ENCODE measurements at regions not wholly inside any gene's neighbourhood (a gene's known extent, or its start where the extent isn't known, plus 50 kb on each side); places are given as distances from the start of the nearest gene placed in this dataset.

DNA sequence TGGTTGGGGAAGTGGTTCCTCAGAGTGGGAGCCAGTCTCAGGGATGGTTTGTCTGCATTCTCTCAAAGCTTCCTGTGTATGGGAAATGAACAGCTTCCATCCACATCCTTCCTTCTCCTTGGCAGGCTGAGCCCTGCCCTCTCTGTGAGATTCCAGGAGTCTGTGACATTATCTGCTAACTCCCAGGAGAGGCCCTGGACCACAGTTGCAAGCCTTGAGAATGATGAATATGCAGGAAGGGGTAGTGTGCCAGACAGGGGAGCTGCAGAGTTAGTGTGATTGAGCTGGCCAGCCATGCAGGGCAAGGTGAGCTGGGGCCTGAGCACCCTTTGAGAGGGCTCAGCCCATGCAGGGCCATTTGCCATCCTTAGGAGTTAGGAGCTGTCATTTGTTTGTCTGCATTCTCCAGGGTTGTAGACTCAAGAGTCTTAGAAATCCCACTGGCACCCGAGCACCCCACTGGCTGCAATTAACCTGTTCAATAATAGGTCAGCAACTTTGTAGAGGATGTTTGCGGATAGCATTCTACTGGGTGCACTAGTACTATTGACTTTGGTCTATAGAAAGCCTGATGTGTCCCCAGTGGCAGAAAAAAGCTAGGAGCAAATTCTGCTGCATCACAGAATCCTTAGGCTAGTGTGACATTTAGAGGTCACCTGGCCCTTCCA is 299.0 kb upstream of the CADM1 start:
- Histone ChIP-seq H3K4me1 (ENCODE audit: control insufficient read depth in 2 of 2, insufficient read depth in 2 of 2, low read length in 2 of 2) (no peaks in the 10 kb centered on the region), H3K27me3 (ENCODE audit: control insufficient read depth in 2 of 2, insufficient read depth in 1 of 2, low read length in 1 of 2) (no peaks in the 10 kb centered on the region), H3K27ac (ENCODE audit: low read depth in 1 of 2, low read length in 1 of 2) (no peak overlapping the region), H3K4me3 (ENCODE audit: low read length in 2 of 2) (no peak overlapping the region), H3K36me3 (ENCODE audit: control insufficient read depth in 2 of 2, insufficient read depth in 2 of 2, low read length in 1 of 2) (no peaks in the 10 kb centered on the region), H3K9me3 (ENCODE audit: control insufficient read depth in 2 of 2, insufficient read depth in 1 of 2, low read length in 1 of 2) (no peaks in the 10 kb centered on the region)
- no peak for DNase-seq (ENCODE audit: low read depth in 6 of 9, low spot score in 9 of 9)
- WGBS: 92% methylated on average over 2 of the region's 2 CpGs

DNA sequence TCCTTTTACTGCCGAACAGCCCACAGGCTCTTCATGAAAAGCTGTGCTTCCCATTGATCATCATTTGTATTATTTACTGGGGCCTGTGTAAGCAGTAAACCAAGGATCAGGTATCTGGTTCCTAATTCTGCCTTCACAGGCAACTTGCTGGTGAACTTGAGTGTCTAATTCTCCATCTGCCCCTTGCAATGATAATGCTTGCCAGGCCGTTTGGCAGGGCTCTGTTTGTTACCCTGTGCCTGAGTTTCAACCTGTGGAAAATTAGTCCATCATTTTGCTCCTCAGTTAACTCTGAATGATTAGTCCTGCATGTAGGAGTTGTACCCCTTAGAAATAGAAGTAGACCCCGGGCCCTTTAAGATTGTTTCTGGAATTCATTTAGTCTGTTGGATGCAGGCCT is 298.4 kb upstream of the CADM1 start:
- H3K27ac ChIP-seq (ENCODE audit: low read depth in 1 of 2, low read length in 1 of 2): no peak overlapping the region
- no peak overlapping the region for H3K4me3 ChIP-seq (ENCODE audit: low read length in 2 of 2)
- 84% methylated on average over 3 of the region's 3 CpGs for WGBS
- DNase-seq (ENCODE audit: low read depth in 6 of 9, low spot score in 9 of 9): no peak
- no peaks in the 10 kb centered on the region for H3K36me3 ChIP-seq (ENCODE audit: control insufficient read depth in 2 of 2, insufficient read depth in 2 of 2, low read length in 1 of 2)
- no peaks in the 10 kb centered on the region for H3K27me3 ChIP-seq (ENCODE audit: control insufficient read depth in 2 of 2, insufficient read depth in 1 of 2, low read length in 1 of 2)
- H3K9me3 ChIP-seq (ENCODE audit: control insufficient read depth in 2 of 2, insufficient read depth in 1 of 2, low read length in 1 of 2): no peaks in the 10 kb centered on the region
- H3K4me1 ChIP-seq (ENCODE audit: control insufficient read depth in 2 of 2, insufficient read depth in 2 of 2, low read length in 2 of 2): no peaks in the 10 kb centered on the region

DNA sequence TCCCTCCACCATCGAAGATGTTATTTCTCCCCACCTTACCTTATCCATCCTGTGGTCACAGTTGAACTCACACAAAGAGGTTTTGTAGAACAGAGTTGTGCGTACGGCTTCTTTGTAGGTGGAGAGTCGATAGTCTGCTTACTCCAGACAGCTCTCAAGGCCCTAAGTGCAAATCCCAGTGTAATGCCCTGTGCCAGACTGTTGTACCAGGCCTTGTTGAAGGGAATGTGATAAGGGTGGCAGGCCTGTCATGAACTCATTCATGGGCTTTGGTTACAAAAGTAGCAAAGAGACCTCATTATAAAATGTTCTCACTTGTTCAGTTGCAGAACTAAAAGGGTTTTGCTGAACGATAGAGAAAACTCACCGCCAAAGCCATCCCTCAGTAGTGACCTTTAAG is 288.7 kb upstream of the CADM1 start:
- no peaks in the 10 kb centered on the region for H3K9me3 ChIP-seq (ENCODE audit: control insufficient read depth in 2 of 2, insufficient read depth in 1 of 2, low read length in 1 of 2)
- H3K4me1 ChIP-seq (ENCODE audit: control insufficient read depth in 2 of 2, insufficient read depth in 2 of 2, low read length in 2 of 2): no peaks in the 10 kb centered on the region
- WGBS: 93% methylated on average over 6 of the region's 6 CpGs
- H3K27me3 ChIP-seq (ENCODE audit: control insufficient read depth in 2 of 2, insufficient read depth in 1 of 2, low read length in 1 of 2): no peaks in the 10 kb centered on the region
- no peak overlapping the region for H3K27ac ChIP-seq (ENCODE audit: low read depth in 1 of 2, low read length in 1 of 2)
- H3K36me3 ChIP-seq (ENCODE audit: control insufficient read depth in 2 of 2, insufficient read depth in 2 of 2, low read length in 1 of 2): no peaks in the 10 kb centered on the region
- no peak for DNase-seq (ENCODE audit: low read depth in 6 of 9, low spot score in 9 of 9)
- H3K4me3 ChIP-seq (ENCODE audit: low read length in 2 of 2): no peak overlapping the region

DNA sequence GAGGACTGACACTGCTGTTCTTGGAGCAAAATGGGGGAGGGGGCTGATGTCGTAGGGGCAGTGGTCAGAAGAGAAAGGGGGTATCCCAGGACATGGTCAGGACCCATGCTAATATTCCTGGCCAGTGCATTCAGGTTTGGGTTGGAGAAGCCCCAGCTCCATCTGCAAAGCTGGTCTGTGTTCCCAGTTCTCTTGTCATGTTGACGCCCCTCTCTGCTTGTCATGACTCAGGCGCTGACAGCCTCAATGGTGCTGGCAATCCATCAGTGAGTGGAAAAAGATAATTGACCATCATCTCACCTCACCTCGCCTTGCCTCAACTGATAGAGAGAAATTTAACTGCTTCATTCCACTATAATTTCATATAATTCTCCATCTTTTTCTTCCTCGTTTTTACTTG is 283.1 kb upstream of the CADM1 start:
- H3K27ac ChIP-seq (ENCODE audit: low read depth in 1 of 2, low read length in 1 of 2): no peak overlapping the region
- no peaks in the 10 kb centered on the region for H3K27me3 ChIP-seq (ENCODE audit: control insufficient read depth in 2 of 2, insufficient read depth in 1 of 2, low read length in 1 of 2)
- DNase-seq (ENCODE audit: low read depth in 6 of 9, low spot score in 9 of 9): no peak
- no peak overlapping the region for H3K4me3 ChIP-seq (ENCODE audit: low read length in 2 of 2)
- WGBS: 89% methylated on average over 5 of the region's 5 CpGs
- H3K9me3 ChIP-seq (ENCODE audit: control insufficient read depth in 2 of 2, insufficient read depth in 1 of 2, low read length in 1 of 2): no peaks in the 10 kb centered on the region
- H3K4me1 ChIP-seq (ENCODE audit: control insufficient read depth in 2 of 2, insufficient read depth in 2 of 2, low read length in 2 of 2): no peaks in the 10 kb centered on the region
- H3K36me3 ChIP-seq (ENCODE audit: control insufficient read depth in 2 of 2, insufficient read depth in 2 of 2, low read length in 1 of 2): no peaks in the 10 kb centered on the region

DNA sequence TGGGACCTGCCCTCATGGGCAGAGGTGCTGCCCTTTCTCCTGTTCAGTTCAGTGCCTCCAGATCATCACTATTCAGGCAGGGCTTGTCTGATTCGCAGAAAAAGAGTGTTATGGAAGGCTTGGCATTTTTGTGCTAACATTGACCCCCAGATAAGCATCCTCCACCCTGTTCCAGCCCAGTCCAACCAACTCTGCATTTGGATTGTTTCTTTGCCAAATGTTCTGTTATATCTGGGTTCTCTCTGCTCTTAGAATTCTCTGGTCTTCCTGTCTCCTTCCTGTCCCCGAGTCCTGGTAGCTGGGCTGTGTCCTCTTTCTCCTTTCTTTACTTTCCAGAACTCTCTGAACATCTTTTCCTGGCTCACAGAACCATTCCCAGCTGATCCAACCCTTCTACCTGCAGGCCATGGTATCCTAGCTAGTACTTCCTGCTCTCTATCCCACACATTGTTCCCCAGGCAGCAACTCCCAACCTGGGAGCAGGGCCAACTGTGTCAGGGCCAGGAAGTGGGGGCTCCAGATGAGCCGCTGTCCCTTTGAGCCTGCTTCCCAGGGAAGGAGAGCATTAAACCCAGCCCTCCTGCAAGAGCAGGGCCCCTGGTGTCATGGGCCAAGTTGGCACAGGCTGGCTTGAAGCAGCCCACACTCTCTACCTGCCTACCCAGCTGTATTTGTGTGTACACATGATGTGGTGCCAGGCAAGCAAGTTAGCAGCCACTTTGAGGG is 280.7 kb upstream of the CADM1 start:
- H3K9me3 ChIP-seq (ENCODE audit: control insufficient read depth in 2 of 2, insufficient read depth in 1 of 2, low read length in 1 of 2): no peaks in the 10 kb centered on the region
- WGBS: 65% methylated on average over 3 of the region's 3 CpGs
- no peak overlapping the region for H3K27ac ChIP-seq (ENCODE audit: low read depth in 1 of 2, low read length in 1 of 2)
- no peak overlapping the region for H3K4me3 ChIP-seq (ENCODE audit: low read length in 2 of 2)
- DNase-seq (ENCODE audit: low read depth in 6 of 9, low spot score in 9 of 9): no peak
- H3K36me3 ChIP-seq (ENCODE audit: control insufficient read depth in 2 of 2, insufficient read depth in 2 of 2, low read length in 1 of 2): no peaks in the 10 kb centered on the region
- H3K27me3 ChIP-seq (ENCODE audit: control insufficient read depth in 2 of 2, insufficient read depth in 1 of 2, low read length in 1 of 2): no peaks in the 10 kb centered on the region
- H3K4me1 ChIP-seq (ENCODE audit: control insufficient read depth in 2 of 2, insufficient read depth in 2 of 2, low read length in 2 of 2): no peaks in the 10 kb centered on the region

DNA sequence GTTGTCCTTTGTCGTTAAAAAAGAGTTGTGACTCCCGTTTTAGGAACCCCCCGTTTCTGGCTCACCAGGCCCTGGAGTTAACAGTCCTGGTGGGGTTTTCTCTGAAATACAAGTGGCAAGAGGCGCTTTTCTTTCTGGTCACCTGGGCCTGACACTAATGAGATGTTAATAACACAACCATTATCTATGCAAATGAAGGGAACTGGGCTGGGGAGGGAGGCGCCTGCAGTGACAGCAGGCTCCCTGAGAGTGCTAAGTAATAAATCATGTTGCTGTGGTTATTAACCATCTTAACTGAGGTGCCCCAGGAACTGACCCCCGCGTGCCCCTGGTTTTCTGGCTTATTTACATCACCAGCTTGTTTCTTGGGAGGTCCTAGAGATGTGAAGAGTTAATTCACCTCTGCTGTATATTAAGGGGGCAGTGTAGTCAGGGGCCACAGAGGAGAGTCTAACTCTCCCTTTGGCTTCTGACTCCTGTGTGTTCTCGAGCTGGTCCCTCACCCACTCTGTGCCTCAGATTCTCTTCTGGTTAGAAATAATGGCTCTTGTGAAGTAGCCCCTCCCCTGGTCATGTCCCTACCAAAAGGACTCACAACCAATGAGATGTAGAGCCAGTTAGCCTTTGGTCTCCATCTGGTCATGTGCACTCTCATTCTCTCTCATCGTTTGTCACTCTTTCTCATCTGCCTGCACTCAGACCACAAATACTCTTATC is 276.6 kb upstream of the CADM1 start:
- no peak overlapping the region for H3K27ac ChIP-seq (ENCODE audit: low read depth in 1 of 2, low read length in 1 of 2)
- no peaks in the 10 kb centered on the region for H3K9me3 ChIP-seq (ENCODE audit: control insufficient read depth in 2 of 2, insufficient read depth in 1 of 2, low read length in 1 of 2)
- no peaks in the 10 kb centered on the region for H3K36me3 ChIP-seq (ENCODE audit: control insufficient read depth in 2 of 2, insufficient read depth in 2 of 2, low read length in 1 of 2)
- DNase-seq (ENCODE audit: low read depth in 6 of 9, low spot score in 9 of 9): no peak
- WGBS: 49% methylated on average over 9 of the region's 9 CpGs
- no peaks in the 10 kb centered on the region for H3K4me1 ChIP-seq (ENCODE audit: control insufficient read depth in 2 of 2, insufficient read depth in 2 of 2, low read length in 2 of 2)
- no peaks in the 10 kb centered on the region for H3K27me3 ChIP-seq (ENCODE audit: control insufficient read depth in 2 of 2, insufficient read depth in 1 of 2, low read length in 1 of 2)
- no peak overlapping the region for H3K4me3 ChIP-seq (ENCODE audit: low read length in 2 of 2)

DNA sequence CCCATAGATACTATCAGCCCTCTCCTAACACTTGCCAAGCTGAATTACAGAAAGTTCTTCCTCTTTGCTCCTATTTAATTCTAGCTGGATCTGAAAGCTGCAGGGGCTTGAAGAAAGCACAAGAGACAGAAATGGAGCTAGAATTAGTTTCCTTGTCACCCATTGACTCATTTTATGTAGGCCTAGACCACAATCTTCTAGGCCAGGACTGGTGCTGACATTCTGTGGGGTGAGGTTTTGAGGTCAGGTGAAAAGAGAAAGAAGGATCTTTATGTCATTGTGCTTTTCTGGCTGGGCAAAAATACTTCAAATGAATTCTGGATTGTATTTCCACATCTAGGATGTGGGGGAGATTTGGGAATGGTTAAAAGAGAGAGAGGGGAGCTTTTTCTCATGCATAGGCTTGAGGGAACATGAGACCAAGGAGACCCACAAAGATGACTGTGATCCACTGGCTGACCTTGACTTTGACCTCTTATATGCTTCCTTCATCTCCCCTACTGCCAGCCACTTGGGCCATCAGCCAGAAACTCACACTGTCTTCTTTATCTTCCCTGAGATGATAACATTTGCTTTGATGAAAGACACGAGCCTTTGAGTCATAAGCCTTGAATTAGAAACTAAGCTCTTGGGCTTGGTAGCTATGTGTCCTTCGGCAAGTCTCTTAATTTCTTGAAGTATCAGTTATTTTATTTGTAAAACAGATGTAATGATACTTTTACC is 274.9 kb upstream of the CADM1 start:
- 91% methylated on average over 2 of the region's 2 CpGs for WGBS
- no peaks in the 10 kb centered on the region for H3K4me1 ChIP-seq (ENCODE audit: control insufficient read depth in 2 of 2, insufficient read depth in 2 of 2, low read length in 2 of 2)
- H3K36me3 ChIP-seq (ENCODE audit: control insufficient read depth in 2 of 2, insufficient read depth in 2 of 2, low read length in 1 of 2): no peaks in the 10 kb centered on the region
- no peaks in the 10 kb centered on the region for H3K9me3 ChIP-seq (ENCODE audit: control insufficient read depth in 2 of 2, insufficient read depth in 1 of 2, low read length in 1 of 2)
- no peak overlapping the region for H3K4me3 ChIP-seq (ENCODE audit: low read length in 2 of 2)
- DNase-seq (ENCODE audit: low read depth in 6 of 9, low spot score in 9 of 9): no peak
- H3K27ac ChIP-seq (ENCODE audit: low read depth in 1 of 2, low read length in 1 of 2): no peak overlapping the region
- no peaks in the 10 kb centered on the region for H3K27me3 ChIP-seq (ENCODE audit: control insufficient read depth in 2 of 2, insufficient read depth in 1 of 2, low read length in 1 of 2)

DNA sequence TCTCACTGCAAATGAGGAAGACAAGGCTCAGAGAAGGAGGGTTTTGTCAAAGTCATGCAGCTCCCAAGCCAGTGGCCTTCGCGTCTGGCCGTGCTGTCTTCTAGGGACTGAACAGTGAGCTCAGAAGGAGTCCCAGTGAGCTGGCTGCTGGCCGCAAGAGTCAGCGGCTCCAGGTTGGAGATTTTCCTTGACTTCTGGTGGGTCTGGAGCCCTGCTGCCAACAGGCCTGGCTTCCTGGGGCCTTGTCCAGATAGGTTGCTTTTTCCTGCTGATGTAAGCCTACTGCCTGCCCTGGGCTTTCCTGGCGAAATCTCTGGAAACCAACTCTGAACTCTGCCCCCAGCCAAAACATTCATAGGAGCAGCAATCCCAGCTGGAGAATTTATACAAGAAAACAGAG is 272.7 kb upstream of the CADM1 start:
- no peak for DNase-seq (ENCODE audit: low read depth in 6 of 9, low spot score in 9 of 9)
- Histone ChIP-seq H3K36me3 (ENCODE audit: control insufficient read depth in 2 of 2, insufficient read depth in 2 of 2, low read length in 1 of 2) (no peaks in the 10 kb centered on the region), H3K9me3 (ENCODE audit: control insufficient read depth in 2 of 2, insufficient read depth in 1 of 2, low read length in 1 of 2) (no peaks in the 10 kb centered on the region), H3K4me3 (ENCODE audit: low read length in 2 of 2) (no peak overlapping the region), H3K27ac (ENCODE audit: low read depth in 1 of 2, low read length in 1 of 2) (no peak overlapping the region), H3K27me3 (ENCODE audit: control insufficient read depth in 2 of 2, insufficient read depth in 1 of 2, low read length in 1 of 2) (no peaks in the 10 kb centered on the region), H3K4me1 (ENCODE audit: control insufficient read depth in 2 of 2, insufficient read depth in 2 of 2, low read length in 2 of 2) (no peaks in the 10 kb centered on the region)
- WGBS: 88% methylated on average over 6 of the region's 6 CpGs

DNA sequence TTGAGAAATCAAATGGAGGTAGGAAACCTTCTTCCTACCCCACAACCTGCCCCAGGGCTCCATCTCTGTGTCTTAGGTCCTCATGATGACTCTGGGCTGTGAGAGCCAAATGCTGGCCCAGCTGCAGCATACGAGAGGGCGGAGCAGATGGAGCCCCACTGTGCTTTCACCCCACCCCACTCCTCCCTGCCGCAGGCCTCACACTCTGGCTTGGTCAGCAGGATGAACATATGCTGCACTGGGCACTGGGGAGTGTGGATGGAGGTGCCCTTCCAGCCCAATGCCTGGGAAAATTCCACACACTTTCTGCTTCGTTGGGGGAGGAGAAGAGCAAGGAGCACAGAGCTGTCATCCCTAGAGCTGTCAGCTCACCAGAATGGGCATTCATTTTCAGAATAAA is 271.6 kb upstream of the CADM1 start:
- H3K9me3 ChIP-seq (ENCODE audit: control insufficient read depth in 2 of 2, insufficient read depth in 1 of 2, low read length in 1 of 2): no peaks in the 10 kb centered on the region
- H3K4me3 ChIP-seq (ENCODE audit: low read length in 2 of 2): no peak overlapping the region
- no peaks in the 10 kb centered on the region for H3K27me3 ChIP-seq (ENCODE audit: control insufficient read depth in 2 of 2, insufficient read depth in 1 of 2, low read length in 1 of 2)
- no peak for DNase-seq (ENCODE audit: low read depth in 6 of 9, low spot score in 9 of 9)
- H3K27ac ChIP-seq (ENCODE audit: low read depth in 1 of 2, low read length in 1 of 2): no peak overlapping the region
- WGBS: 69% methylated on average over 4 of the region's 4 CpGs
- no peaks in the 10 kb centered on the region for H3K36me3 ChIP-seq (ENCODE audit: control insufficient read depth in 2 of 2, insufficient read depth in 2 of 2, low read length in 1 of 2)
- no peaks in the 10 kb centered on the region for H3K4me1 ChIP-seq (ENCODE audit: control insufficient read depth in 2 of 2, insufficient read depth in 2 of 2, low read length in 2 of 2)

Measured in thymus (tissue), 11 donors.